ENCODE measurements at regions not wholly inside any gene's neighbourhood (a gene's known extent, or its start where the extent isn't known, plus 50 kb on each side); places are given as distances from the start of the nearest gene placed in this dataset.
"Not testable (repeated sequence)": the region's sequence is repeated elsewhere in the genome, so short reads cannot be mapped to it uniquely, and the experiment has no call there.

DNA sequence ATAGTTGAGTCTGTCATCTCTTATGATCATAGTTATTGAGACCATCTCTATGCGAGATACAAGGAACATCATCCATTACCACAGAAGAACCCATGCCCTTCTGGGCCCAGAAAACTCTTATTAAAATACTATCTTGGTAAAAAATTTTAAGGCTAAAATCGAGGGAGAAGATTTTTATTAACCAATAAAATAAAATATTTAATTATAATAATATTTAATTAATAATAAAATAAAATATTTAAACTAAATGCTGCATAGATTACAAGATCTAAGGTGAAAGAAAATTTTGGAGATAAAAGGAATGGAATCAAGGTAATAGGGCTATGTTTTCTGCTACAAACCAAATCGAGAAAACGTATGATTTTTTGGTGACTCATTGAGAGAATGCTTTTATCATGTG lies 540.2 kb downstream of the KCNH5 start:
- no peak overlapping the region for H3K27ac ChIP-seq (ENCODE audit: insufficient read depth, low read length)
- TF ChIP-seq, protein P1, sequence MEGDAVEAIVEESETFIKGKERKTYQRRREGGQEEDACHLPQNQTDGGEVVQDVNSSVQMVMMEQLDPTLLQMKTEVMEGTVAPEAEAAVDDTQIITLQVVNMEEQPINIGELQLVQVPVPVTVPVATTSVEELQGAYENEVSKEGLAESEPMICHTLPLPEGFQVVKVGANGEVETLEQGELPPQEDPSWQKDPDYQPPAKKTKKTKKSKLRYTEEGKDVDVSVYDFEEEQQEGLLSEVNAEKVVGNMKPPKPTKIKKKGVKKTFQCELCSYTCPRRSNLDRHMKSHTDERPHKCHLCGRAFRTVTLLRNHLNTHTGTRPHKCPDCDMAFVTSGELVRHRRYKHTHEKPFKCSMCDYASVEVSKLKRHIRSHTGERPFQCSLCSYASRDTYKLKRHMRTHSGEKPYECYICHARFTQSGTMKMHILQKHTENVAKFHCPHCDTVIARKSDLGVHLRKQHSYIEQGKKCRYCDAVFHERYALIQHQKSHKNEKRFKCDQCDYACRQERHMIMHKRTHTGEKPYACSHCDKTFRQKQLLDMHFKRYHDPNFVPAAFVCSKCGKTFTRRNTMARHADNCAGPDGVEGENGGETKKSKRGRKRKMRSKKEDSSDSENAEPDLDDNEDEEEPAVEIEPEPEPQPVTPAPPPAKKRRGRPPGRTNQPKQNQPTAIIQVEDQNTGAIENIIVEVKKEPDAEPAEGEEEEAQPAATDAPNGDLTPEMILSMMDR (conservative IDR thresholded peaks at IDR 0.05 in 1 of 2, IDR thresholded peaks at IDR 0.05 in 1 of 2; ENCODE audit: low read depth in 1 of 2, low read length in 2 of 2): no peak
- no peak for TF ChIP-seq EZH2 (IDR thresholded peaks at IDR 0.05; ENCODE audit: low read length, missing control alignments)

DNA sequence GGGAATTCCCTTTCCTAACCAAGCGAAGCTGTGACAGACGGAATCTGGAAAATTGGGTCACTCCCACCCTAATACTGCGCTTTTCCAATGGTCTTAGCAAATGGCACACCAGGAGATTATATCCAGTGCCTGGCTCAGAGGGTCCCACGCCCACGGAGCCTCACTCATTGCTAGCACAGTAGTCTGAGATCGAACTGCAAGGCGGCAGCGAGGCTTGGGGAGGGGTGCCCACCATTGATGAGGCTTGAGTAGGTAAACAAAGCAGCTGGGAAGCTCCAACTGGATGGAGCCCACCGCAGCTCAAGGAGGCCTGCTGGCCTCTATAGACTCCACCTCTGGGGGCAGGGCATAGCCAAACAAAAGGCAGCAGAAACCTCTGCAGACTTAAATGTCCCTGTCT lies 523.9 kb downstream of the KCNH5 start:
- not testable (repeated sequence) for H3K9ac ChIP-seq (ENCODE audit: insufficient read depth, low read length); H3K9me3 ChIP-seq (ENCODE audit: control insufficient read depth, insufficient read depth, low read depth, low read length); H3K4me3 ChIP-seq (replicated peaks in 1 of 4; ENCODE audit: control extremely low read depth in 1 of 4, insufficient read depth in 1 of 4, low read depth in 3 of 4, low read length in 4 of 4); H2AFZ ChIP-seq (ENCODE audit: low read length); H3K36me3 ChIP-seq (ENCODE audit: control insufficient read depth, insufficient read depth, low read length); H3K4me1 ChIP-seq (ENCODE audit: control insufficient read depth, extremely low read depth, insufficient read depth, low read length); H3K4me2 ChIP-seq (ENCODE audit: extremely low read depth, insufficient read depth, low read length); H3K27ac ChIP-seq (ENCODE audit: insufficient read depth, low read length); H3K27me3 ChIP-seq (ENCODE audit: control insufficient read depth, insufficient read depth, low read length); H4K20me1 ChIP-seq (ENCODE audit: control insufficient read depth, extremely low read depth, insufficient read depth, low read length); H3K79me2 ChIP-seq (ENCODE audit: control insufficient read depth, insufficient read depth, low read length); DNase-seq (ENCODE audit: low read depth in 2 of 2)

More for the DNA sequence above, 540.2 kb downstream of the KCNH5 start:
- no peaks in the 10 kb centered on the region for H3K36me3 ChIP-seq (ENCODE audit: control insufficient read depth, insufficient read depth, low read length)
- H3K79me2 ChIP-seq (ENCODE audit: control insufficient read depth, insufficient read depth, low read length): no peaks in the 10 kb centered on the region
- no peaks in the 10 kb centered on the region for H4K20me1 ChIP-seq (ENCODE audit: control insufficient read depth, extremely low read depth, insufficient read depth, low read length)
- H2AFZ ChIP-seq (ENCODE audit: low read length): no peak overlapping the region
- no peak overlapping the region for H3K4me2 ChIP-seq (ENCODE audit: extremely low read depth, insufficient read depth, low read length)
- H3K4me3 ChIP-seq (replicated peaks in 1 of 4; ENCODE audit: control extremely low read depth in 1 of 4, insufficient read depth in 1 of 4, low read depth in 3 of 4, low read length in 4 of 4): no peak overlapping the region
- no peaks in the 10 kb centered on the region for H3K4me1 ChIP-seq (ENCODE audit: control insufficient read depth, extremely low read depth, insufficient read depth, low read length)
- H3K27me3 ChIP-seq (ENCODE audit: control insufficient read depth, insufficient read depth, low read length): no peaks in the 10 kb centered on the region
- DNase-seq (ENCODE audit: low read depth in 2 of 2): no peak
- H3K9me3 ChIP-seq (ENCODE audit: control insufficient read depth, insufficient read depth, low read depth, low read length): no peaks in the 10 kb centered on the region
- H3K9ac ChIP-seq (ENCODE audit: insufficient read depth, low read length): no peak overlapping the region

DNA sequence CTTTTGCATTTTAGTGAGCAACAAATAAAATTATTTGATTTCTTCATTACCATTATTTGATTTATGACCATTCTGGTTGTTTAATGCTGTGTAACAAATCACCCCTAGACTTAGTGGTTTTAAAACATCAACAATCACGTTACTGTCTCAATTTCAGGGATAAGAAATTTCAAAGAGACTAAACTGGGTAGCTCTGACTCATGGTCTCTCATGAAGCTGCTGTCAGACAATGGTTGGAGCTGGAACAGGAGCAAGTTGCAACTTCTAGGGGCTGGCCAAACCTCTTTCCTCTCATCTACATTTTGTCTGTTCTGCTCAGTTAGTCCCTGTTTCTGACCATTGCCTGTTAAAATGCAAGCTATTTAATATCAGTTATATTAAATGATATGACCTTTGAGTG lies 517.0 kb downstream of the KCNH5 start:
- Histone ChIP-seq H2AFZ (ENCODE audit: low read length) (no peak overlapping the region), H3K9ac (ENCODE audit: insufficient read depth, low read length) (no peak overlapping the region), H3K9me3 (ENCODE audit: control insufficient read depth, insufficient read depth, low read depth, low read length) (no peaks in the 10 kb centered on the region), H3K27ac (ENCODE audit: insufficient read depth, low read length) (no peak overlapping the region), H3K4me3 (replicated peaks in 1 of 4; ENCODE audit: control extremely low read depth in 1 of 4, insufficient read depth in 1 of 4, low read depth in 3 of 4, low read length in 4 of 4) (no peak overlapping the region), H3K4me1 (ENCODE audit: control insufficient read depth, extremely low read depth, insufficient read depth, low read length) (no peaks in the 10 kb centered on the region), H3K36me3 (ENCODE audit: control insufficient read depth, insufficient read depth, low read length) (no peaks in the 10 kb centered on the region), H3K27me3 (ENCODE audit: control insufficient read depth, insufficient read depth, low read length) (no peaks in the 10 kb centered on the region), H3K79me2 (ENCODE audit: control insufficient read depth, insufficient read depth, low read length) (no peaks in the 10 kb centered on the region), H3K4me2 (ENCODE audit: extremely low read depth, insufficient read depth, low read length) (no peak overlapping the region), H4K20me1 (ENCODE audit: control insufficient read depth, extremely low read depth, insufficient read depth, low read length) (no peaks in the 10 kb centered on the region)
- TF ChIP-seq EZH2 (IDR thresholded peaks at IDR 0.05; ENCODE audit: low read length, missing control alignments): no peak
- TF ChIP-seq, protein P1 (conservative IDR thresholded peaks at IDR 0.05 in 1 of 2, IDR thresholded peaks at IDR 0.05 in 1 of 2; ENCODE audit: low read depth in 1 of 2, low read length in 2 of 2): no peak
- DNase-seq (ENCODE audit: low read depth in 2 of 2): peak; percentile 29 to 56

Measured in fibroblast of lung (primary cell).